CD4-positive, alpha-beta T cell treated with Interferon gamma for 1 hour (primary cell): ENCODE measurements at regions not wholly inside any gene's neighbourhood (a gene's known extent, or its start where the extent isn't known, plus 50 kb on each side); places are given as distances from the start of the nearest gene placed in this dataset.

ENCODE experiments used
- DNase-seq: peaks from one replicate; pipeline ENCODE4 v3.0.0-alpha.2; 2020

DNA sequence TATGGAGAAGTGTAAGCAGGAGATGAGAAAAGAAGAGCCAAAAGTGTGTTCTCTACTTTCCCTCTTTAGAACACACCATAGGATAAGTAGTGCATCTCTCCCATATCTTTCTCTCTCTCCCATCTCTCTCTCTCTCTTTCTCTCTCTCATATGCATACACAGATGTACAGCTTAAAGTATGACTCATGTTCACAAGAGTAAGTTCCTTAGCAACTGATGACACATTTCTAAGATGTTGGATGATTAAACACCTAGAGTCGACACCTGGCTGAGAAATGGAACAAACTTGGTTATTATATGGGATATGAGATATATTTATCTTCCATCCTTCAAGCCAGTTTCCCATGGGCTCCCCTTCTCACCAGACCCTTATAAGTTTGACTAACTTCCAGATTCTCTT is 113.5 kb downstream of the TMEM132E start:
- no peak for DNase-seq
